Fibroblast of mammary gland (primary cell): ENCODE measurements at regions not wholly inside any gene's neighbourhood (a gene's known extent, or its start where the extent isn't known, plus 50 kb on each side); places are given as distances from the start of the nearest gene placed in this dataset.

ENCODE experiments used
- DNase-seq: peaks from one replicate; pipeline ENCODE4 v3.0.0-alpha.2; 2010; ENCODE audit warnings: low read depth
- H3K4me3 ChIP-seq: 2 replicates; pipeline ENCODE4 v1.5.1; 2011; ENCODE audit warnings: low read depth, mild to moderate bottlenecking, low read length, moderate library complexity; ENCODE audit not compliant: control insufficient read depth
- TF ChIP-seq, protein P1 (sequence below): conservative IDR thresholded peaks from 2 replicates; pipeline ENCODE4 v1.5.1; 2011; ENCODE audit warnings: low read depth, low read length, inconsistent platforms; ENCODE audit not compliant: control insufficient read depth, insufficient read depth

- no peak overlapping the region for H3K4me3 ChIP-seq
- DNase-seq: no peak
- TF ChIP-seq, protein P1, sequence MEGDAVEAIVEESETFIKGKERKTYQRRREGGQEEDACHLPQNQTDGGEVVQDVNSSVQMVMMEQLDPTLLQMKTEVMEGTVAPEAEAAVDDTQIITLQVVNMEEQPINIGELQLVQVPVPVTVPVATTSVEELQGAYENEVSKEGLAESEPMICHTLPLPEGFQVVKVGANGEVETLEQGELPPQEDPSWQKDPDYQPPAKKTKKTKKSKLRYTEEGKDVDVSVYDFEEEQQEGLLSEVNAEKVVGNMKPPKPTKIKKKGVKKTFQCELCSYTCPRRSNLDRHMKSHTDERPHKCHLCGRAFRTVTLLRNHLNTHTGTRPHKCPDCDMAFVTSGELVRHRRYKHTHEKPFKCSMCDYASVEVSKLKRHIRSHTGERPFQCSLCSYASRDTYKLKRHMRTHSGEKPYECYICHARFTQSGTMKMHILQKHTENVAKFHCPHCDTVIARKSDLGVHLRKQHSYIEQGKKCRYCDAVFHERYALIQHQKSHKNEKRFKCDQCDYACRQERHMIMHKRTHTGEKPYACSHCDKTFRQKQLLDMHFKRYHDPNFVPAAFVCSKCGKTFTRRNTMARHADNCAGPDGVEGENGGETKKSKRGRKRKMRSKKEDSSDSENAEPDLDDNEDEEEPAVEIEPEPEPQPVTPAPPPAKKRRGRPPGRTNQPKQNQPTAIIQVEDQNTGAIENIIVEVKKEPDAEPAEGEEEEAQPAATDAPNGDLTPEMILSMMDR: no peak
These were observed 157.7 kb downstream of the SEC16B start for GRCh38 chr1:177812144-177812543.

DNA sequence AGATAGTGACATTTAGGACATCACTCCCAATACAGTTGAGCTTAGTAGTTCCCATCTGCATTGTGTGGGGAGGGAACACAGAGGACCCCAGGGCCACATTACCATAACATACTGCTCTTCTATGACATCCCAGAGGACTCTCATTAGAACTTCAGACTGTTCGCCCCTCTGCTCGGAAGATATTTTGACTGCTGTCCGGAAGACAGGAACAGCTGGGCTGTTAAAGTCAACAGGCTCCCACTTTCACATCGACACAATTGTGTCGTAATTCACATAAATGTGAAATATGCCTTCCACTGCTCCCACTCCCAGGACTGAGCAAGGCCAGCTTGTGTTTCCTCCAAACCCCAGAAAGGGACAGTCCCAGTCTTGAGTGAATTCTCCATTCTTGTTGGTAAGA, 158.4 kb downstream of the SEC16B start:
- TF ChIP-seq, protein P1: no peak
- no peak for DNase-seq
- no peak overlapping the region for H3K4me3 ChIP-seq

DNA sequence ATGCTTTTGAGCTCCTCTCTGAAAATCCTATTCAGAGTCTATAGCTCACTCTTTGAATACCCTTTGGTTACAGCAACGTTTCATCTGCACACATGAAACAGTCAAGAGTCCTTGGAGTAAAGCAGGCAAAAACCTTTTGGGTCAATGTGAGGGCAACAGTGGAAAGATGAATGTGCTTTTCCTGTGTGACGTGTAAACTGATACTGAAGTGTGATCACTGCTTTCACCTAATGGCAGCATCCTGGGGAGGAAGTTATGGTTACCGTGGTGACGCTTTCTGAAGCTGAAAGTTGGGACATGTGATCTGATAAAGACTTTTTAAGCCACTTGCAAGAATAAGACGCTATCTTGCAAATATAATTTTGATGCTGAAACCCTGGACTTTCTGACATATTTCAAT, 160.0 kb downstream of the SEC16B start:
- no peak overlapping the region for H3K4me3 ChIP-seq
- TF ChIP-seq, protein P1: no peak
- no peak for DNase-seq

DNA sequence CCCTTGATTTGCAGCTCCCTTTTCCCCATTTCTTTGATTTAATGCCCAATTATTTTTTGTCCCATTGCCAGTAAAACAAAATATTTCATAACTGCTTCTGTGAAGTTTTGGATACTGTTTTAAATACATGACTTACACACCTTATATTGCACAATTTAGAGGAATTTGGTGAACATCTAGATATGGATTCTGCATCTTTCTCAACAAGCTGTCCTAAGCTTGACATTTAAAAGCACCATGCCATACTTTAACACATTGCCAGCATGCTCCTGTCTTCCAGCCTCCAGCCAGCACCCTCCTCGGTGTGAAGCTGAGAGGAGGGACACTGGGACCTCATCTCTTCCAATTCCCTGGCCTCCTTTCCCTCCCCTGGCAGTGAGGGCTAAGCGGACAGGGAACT, 167.6 kb downstream of the SEC16B start:
- TF ChIP-seq, protein P1: no peak
- DNase-seq: no peak
- no peak overlapping the region for H3K4me3 ChIP-seq

DNA sequence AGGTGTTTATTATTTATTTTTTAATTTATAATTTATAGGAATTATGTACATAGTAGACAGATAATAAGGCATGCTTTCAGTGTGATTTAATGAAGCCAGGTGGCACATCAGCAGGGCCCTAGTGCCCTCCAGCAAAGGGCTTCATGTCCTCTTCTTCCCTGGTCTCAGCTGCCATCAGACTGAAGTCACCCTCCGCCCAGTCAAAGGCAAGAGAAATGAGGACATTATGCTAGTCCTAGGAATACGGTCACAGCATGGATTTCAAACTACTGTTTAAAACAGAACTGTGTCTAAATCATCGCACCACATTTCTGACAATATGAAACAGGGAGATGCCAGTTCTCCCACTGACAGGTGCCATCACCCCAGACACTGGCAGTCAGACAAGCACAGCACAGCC, 168.1 kb downstream of the SEC16B start:
- no peak overlapping the region for H3K4me3 ChIP-seq
- TF ChIP-seq, protein P1: no peak
- DNase-seq: no peak

- TF ChIP-seq, protein P1: no peak
- DNase-seq: peak; percentile 63
- no peak overlapping the region for H3K4me3 ChIP-seq
These were observed 169.3 kb downstream of the SEC16B start for GRCh38 chr1:177800400-177801088.

GRCh38 chr1:177799746-177800145, 170.1 kb downstream of the SEC16B start:
- DNase-seq: no peak
- TF ChIP-seq, protein P1: no peak
- H3K4me3 ChIP-seq: no peak overlapping the region
